B cell (primary cell): ENCODE measurements at regions not wholly inside any gene's neighbourhood (a gene's known extent, or its start where the extent isn't known, plus 50 kb on each side); places are given as distances from the start of the nearest gene placed in this dataset.

ENCODE experiments used
- ATAC-seq: fragments of 200-7000 bp; cut with Tn5 transposase; one replicate; pipeline ENCODE4 v1.10.0; 2021; ENCODE audit warnings: low read depth, mild to moderate bottlenecking, moderate number of reproducible peaks, moderate library complexity
- CTCF ChIA-PET: fragments of 350-600 bp; sonication (Branson Sonifier 250); formaldehyde crosslinking; loops from one replicate; lab custom pipeline; 2021; ENCODE audit warnings: antibody characterized with exemption, inconsistent platforms; lab: Charles Lee
- POLR2A ChIA-PET: fragments of 350-600 bp; sonication (Branson Sonifier 250); formaldehyde crosslinking; loops from one replicate; lab custom pipeline; 2021; ENCODE audit warnings: antibody characterized with exemption; lab: Charles Lee
- DNase-seq: peaks from one replicate; pipeline ENCODE4 v3.0.0; 2013
- H2AFZ ChIP-seq: 2 replicates; pipeline ENCODE4 v1.6.1; 2012; ENCODE audit warnings: mild to moderate bottlenecking, low read depth, low read length; ENCODE audit not compliant: insufficient read depth, poor library complexity, severe bottlenecking
- H3K27ac ChIP-seq, 2 donors: 1 replicate in 1 of 2; 2 replicates in 1 of 2; pipeline ENCODE4 v1.5.1; 2012 to 2013; ENCODE audit warnings: low read length in 2 of 2, mild to moderate bottlenecking in 2 of 2, moderate library complexity in 1 of 2
- H3K27me3 ChIP-seq, 4 experiments: fragments of 200-600 bp in 1 of 4; sonication (generic) in 1 of 4; replicated peaks in 1 of 4; 1 replicate in 2 of 4; 2 replicates in 2 of 4; pipeline versions ENCODE4 v1.6.1 to v1.7.0; 2013 to 2016; ENCODE audit warnings: low read length in 3 of 4, mild to moderate bottlenecking in 2 of 4, mixed read lengths in 1 of 4, moderate library complexity in 1 of 4; ENCODE audit not compliant: insufficient read depth in 4 of 4, control insufficient read depth in 3 of 4; ENCODE audit errors: control extremely low read depth in 1 of 4
- H3K36me3 ChIP-seq, 2 experiments: replicated peaks in 1 of 2; 1 replicate in 1 of 2; 2 replicates in 1 of 2; pipeline versions ENCODE4 v1.6.1 to v1.7.1; 2013; ENCODE audit warnings: low read length in 1 of 2; ENCODE audit not compliant: insufficient read depth in 2 of 2, control insufficient read depth in 1 of 2; ENCODE audit errors: control extremely low read depth in 1 of 2, extremely low read depth in 1 of 2
- H3K4me1 ChIP-seq, 2 donors: fragments of 200-600 bp in 1 of 2; sonication (generic) in 1 of 2; 1 replicate in 1 of 2; 2 replicates in 1 of 2; pipeline versions ENCODE4 v1.5.1 to v1.6.1; 2013 to 2017; ENCODE audit warnings: low read length in 2 of 2; ENCODE audit not compliant: control insufficient read depth in 2 of 2, insufficient read depth in 2 of 2
- H3K4me2 ChIP-seq: replicated peaks from 2 replicates; pipeline ENCODE3; 2012; ENCODE audit warnings: mild to moderate bottlenecking, low read depth, low read length; ENCODE audit not compliant: poor library complexity, severe bottlenecking
- H3K4me3 ChIP-seq, 5 experiments: fragments of 200-600 bp in 1 of 5; sonication (generic) in 1 of 5; 1 replicate in 3 of 5; 2 replicates in 2 of 5; pipeline versions ENCODE4 v1.5.1 to v1.7.0; 2011 to 2016; ENCODE audit warnings: low read length in 4 of 5, mild to moderate bottlenecking in 4 of 5, low read depth in 2 of 5, control low read depth in 1 of 5, moderate library complexity in 1 of 5; ENCODE audit not compliant: insufficient read depth in 1 of 5; ENCODE audit errors: control extremely low read depth in 1 of 5, extremely low read depth in 1 of 5
- H3K79me2 ChIP-seq: fragments of 200-600 bp; sonication (generic); one replicate; pipeline ENCODE4 v1.6.0; 2016; ENCODE audit warnings: low read length; ENCODE audit not compliant: control insufficient read depth, insufficient read depth
- H3K9ac ChIP-seq: fragments of 200-600 bp; sonication (generic); 2 replicates; pipeline ENCODE4 v1.6.1; 2017; ENCODE audit warnings: mild to moderate bottlenecking, low read length, moderate library complexity
- H3K9me3 ChIP-seq, 3 donors: one replicate each; pipeline versions ENCODE4 v1.6.1 to v1.7.1; 2013; ENCODE audit warnings: low read length in 2 of 3; ENCODE audit not compliant: control insufficient read depth in 2 of 3, insufficient read depth in 1 of 3; ENCODE audit errors: control extremely low read depth in 1 of 3
- H4K20me1 ChIP-seq: 2 replicates; pipeline ENCODE4 v1.6.0; 2012; ENCODE audit warnings: mild to moderate bottlenecking, low read length; ENCODE audit not compliant: insufficient read depth, control insufficient read depth, poor library complexity, severe bottlenecking
- H3K27ac Mint-ChIP-seq: one replicate; pipeline ENCODE4 v1.8.0; 2021; ENCODE audit warnings: mixed read lengths
- H3K27me3 Mint-ChIP-seq: one replicate; pipeline ENCODE4 v1.8.0; 2021; ENCODE audit warnings: mixed read lengths
- H3K4me1 Mint-ChIP-seq: one replicate; pipeline ENCODE4 v1.8.0; 2021; ENCODE audit warnings: mixed read lengths
- H3K4me3 Mint-ChIP-seq: one replicate; pipeline ENCODE4 v1.8.0; 2021; ENCODE audit warnings: mixed read lengths
- H3K9me3 Mint-ChIP-seq: one replicate; pipeline ENCODE4 v1.8.0; 2022; ENCODE audit warnings: mixed read lengths; ENCODE audit not compliant: insufficient read depth
- EZH2 ChIP-seq: IDR thresholded peaks from 2 replicates; pipeline ENCODE4 v1.6.1; 2012; ENCODE audit warnings: borderline replicate concordance, low read depth, mild to moderate bottlenecking, moderate library complexity, low read length; ENCODE audit not compliant: insufficient read depth, poor library complexity, severe bottlenecking
- WGBS: methylation state at CpG from one replicate; pipeline ENCODE4 v1.1.5; 2013; ENCODE audit warnings: missing lambda C conversion rate; ENCODE audit not compliant: insufficient coverage; 5-methylcytosine and 5-hydroxymethylcytosine counted together
- intact Hi-C: fragments of 100-400 bp; cut with micrococcal nuclease; formaldehyde crosslinking; loops from one replicate; pipeline ENCODE4 v1.10.0; 2022
- TF ChIP-seq, protein P1 (sequence below): fragments of 200-600 bp; IDR thresholded peaks from one replicate; pipeline ENCODE4 v1.8.0; 2022; ENCODE audit warnings: antibody characterized with exemption, mild to moderate bottlenecking

DNA sequence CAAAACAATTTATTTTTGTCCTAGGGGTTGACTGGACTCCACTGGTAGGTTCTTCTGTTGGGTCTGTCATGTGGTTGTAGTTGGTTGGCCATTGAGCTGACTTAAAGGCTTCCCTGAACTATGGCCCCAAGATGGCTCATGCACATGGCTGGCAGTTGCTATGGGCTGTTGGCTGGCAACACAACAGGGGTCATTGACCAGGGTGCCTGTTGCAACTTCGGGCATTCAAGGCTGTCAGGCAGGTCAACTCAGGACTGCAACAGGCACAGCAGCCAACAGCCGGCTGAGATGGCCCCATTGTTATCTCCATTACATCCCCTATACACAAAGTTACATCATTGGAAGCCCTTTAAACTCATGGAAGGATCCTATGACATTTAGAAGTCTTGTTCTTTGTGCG lies 109.7 kb upstream of the CPEB2 start:
- Mint-ChIP-seq H3K9me3 (no peaks in the 10 kb centered on the region), H3K4me1 (no peaks in the 10 kb centered on the region), H3K27me3 (no peaks in the 10 kb centered on the region), H3K4me3 (no peak overlapping the region), H3K27ac (no peak overlapping the region)
- POLR2A ChIA-PET: no interaction called here
- ATAC-seq (no peak), DNase-seq (no peak)
- no peaks in the 10 kb centered on the region for H3K27me3 ChIP-seq
- intact Hi-C loops: no loop called here
- peaks cover 0 to 3% (median 0%) of the 10 kb centered on the region in 3 donors for H3K9me3 ChIP-seq
- no peaks in the 10 kb centered on the region for H3K36me3 ChIP-seq
- WGBS: 100% methylated on average over 2 of the region's 3 CpGs
- no peak overlapping the region for H3K27ac ChIP-seq
- CTCF ChIA-PET: no interaction called here
- H3K4me1 ChIP-seq: no peaks in the 10 kb centered on the region
- H3K4me3 ChIP-seq: no peak overlapping the region
- no peak overlapping the region for H3K9ac ChIP-seq
- H2AFZ ChIP-seq: no peak overlapping the region
- H3K4me2 ChIP-seq: no peak overlapping the region
- no peaks in the 10 kb centered on the region for H4K20me1 ChIP-seq
- TF ChIP-seq EZH2: no peak
- TF ChIP-seq, protein P1, sequence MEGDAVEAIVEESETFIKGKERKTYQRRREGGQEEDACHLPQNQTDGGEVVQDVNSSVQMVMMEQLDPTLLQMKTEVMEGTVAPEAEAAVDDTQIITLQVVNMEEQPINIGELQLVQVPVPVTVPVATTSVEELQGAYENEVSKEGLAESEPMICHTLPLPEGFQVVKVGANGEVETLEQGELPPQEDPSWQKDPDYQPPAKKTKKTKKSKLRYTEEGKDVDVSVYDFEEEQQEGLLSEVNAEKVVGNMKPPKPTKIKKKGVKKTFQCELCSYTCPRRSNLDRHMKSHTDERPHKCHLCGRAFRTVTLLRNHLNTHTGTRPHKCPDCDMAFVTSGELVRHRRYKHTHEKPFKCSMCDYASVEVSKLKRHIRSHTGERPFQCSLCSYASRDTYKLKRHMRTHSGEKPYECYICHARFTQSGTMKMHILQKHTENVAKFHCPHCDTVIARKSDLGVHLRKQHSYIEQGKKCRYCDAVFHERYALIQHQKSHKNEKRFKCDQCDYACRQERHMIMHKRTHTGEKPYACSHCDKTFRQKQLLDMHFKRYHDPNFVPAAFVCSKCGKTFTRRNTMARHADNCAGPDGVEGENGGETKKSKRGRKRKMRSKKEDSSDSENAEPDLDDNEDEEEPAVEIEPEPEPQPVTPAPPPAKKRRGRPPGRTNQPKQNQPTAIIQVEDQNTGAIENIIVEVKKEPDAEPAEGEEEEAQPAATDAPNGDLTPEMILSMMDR: no peak
- H3K79me2 ChIP-seq: no peaks in the 10 kb centered on the region

DNA sequence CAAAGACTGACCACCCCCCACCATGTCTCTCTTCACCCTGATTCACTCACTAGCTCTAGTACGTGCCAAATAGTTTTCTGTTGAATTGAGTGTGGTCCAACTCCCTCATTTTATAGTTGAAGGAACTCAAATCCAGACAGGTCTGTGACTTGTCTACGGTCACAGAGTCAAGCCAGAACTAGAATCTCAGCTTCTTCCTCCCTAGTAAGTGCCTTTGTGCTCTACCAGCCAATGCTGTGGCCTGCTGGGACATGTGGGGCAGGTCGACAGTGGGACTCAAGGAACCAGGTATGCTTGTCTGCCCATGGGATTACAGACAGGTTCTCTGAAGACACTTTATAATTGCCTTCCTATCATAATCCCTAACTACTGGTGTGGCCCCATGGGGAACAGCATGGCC lies 108.6 kb upstream of the CPEB2 start:
- no peak for ATAC-seq
- no peak for DNase-seq
- peaks cover 0 to 3% (median 0%) of the 10 kb centered on the region in 3 donors for H3K9me3 ChIP-seq
- no peak overlapping the region for H3K4me3 Mint-ChIP-seq
- no peak overlapping the region for H3K27ac Mint-ChIP-seq
- no peaks in the 10 kb centered on the region for H3K27me3 ChIP-seq
- no peaks in the 10 kb centered on the region for H3K36me3 ChIP-seq
- no peak overlapping the region for H2AFZ ChIP-seq
- no peak overlapping the region for H3K9ac ChIP-seq
- TF ChIP-seq, protein P1: no peak
- H3K4me3 ChIP-seq: no peak overlapping the region
- H3K27ac ChIP-seq: no peak overlapping the region
- CTCF ChIA-PET: no interaction called here
- H3K9me3 Mint-ChIP-seq: no peaks in the 10 kb centered on the region
- no peaks in the 10 kb centered on the region for H3K27me3 Mint-ChIP-seq
- H3K4me1 Mint-ChIP-seq: no peaks in the 10 kb centered on the region
- no peaks in the 10 kb centered on the region for H3K4me1 ChIP-seq
- no peak overlapping the region for H3K4me2 ChIP-seq
- WGBS: 84% methylated on average over 3 of the region's 3 CpGs
- H3K79me2 ChIP-seq: no peaks in the 10 kb centered on the region
- intact Hi-C loops: no loop called here
- no peaks in the 10 kb centered on the region for H4K20me1 ChIP-seq
- POLR2A ChIA-PET: no interaction called here
